Adipocyte (in vitro differentiated cells): ENCODE measurements at regions not wholly inside any gene's neighbourhood (a gene's known extent, or its start where the extent isn't known, plus 50 kb on each side); places are given as distances from the start of the nearest gene placed in this dataset.
A peak's percentile ranks its signal among the peaks of the same experiment; 100 is the strongest.

Source experiments
- DNase-seq: peaks from one replicate; pipeline ENCODE4 v3.0.0-alpha.2; 2015; ENCODE audit warnings: low read depth
- H3K27me3 ChIP-seq: replicated peaks from 2 replicates; pipeline ENCODE4 v1.7.0; 2013; ENCODE audit warnings: mild to moderate bottlenecking, low read length, moderate library complexity; ENCODE audit not compliant: control insufficient read depth, insufficient read depth
- H3K36me3 ChIP-seq: 2 replicates; pipeline ENCODE4 v1.7.0; 2013; ENCODE audit warnings: low read length, mild to moderate bottlenecking, moderate library complexity; ENCODE audit not compliant: control insufficient read depth, insufficient read depth, severe bottlenecking
- H3K4me1 ChIP-seq: 2 replicates; pipeline ENCODE4 v1.7.0; 2013; ENCODE audit warnings: mild to moderate bottlenecking, low read length, moderate library complexity; ENCODE audit not compliant: control insufficient read depth, insufficient read depth
- H3K4me3 ChIP-seq: 2 replicates; pipeline ENCODE4 v1.7.0; 2013; ENCODE audit warnings: mild to moderate bottlenecking, low read length, moderate library complexity
- H3K9ac ChIP-seq: 2 replicates; pipeline ENCODE4 v1.7.0; 2013; ENCODE audit warnings: mild to moderate bottlenecking, low read length, moderate library complexity
- H3K9me3 ChIP-seq: 2 replicates; pipeline ENCODE4 v1.7.0; 2013; ENCODE audit warnings: mild to moderate bottlenecking, low read length, moderate library complexity; ENCODE audit not compliant: control insufficient read depth

DNA sequence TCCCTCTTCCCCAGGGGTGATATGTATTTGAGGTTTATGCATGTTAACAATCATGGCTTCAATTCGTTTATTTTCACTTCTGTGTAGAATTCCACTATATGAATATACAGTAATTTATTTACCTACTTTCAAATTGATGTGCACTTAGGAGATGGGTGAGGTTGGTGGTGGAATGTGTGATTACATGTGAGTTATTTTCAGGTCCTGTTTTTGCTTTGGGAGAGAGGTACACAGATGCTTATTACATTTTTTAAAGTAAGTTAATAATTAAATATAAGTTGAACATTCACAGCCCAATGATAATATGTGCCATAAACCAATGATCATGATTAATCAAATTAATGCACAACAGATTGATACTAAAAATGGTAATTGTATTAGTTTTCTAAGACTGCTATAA, 79.5 kb downstream of the SPRY1 start:
- Histone ChIP-seq H3K9ac (no peak overlapping the region), H3K4me3 (no peak overlapping the region), H3K9me3 (no peaks in the 10 kb centered on the region), H3K4me1 (peaks cover 26% of the 10 kb centered on the region), H3K27me3 (no peaks in the 10 kb centered on the region), H3K36me3 (no peaks in the 10 kb centered on the region)
- no peak for DNase-seq

- no peaks in the 10 kb centered on the region for H3K36me3 ChIP-seq
- H3K4me3 ChIP-seq: no peak overlapping the region
- no peaks in the 10 kb centered on the region for H3K9me3 ChIP-seq
- no peak overlapping the region for H3K9ac ChIP-seq
- no peaks in the 10 kb centered on the region for H3K27me3 ChIP-seq
- H3K4me1 ChIP-seq: peaks cover 21% of the 10 kb centered on the region
- DNase-seq: no peak
These were observed 81.2 kb downstream of the SPRY1 start for GRCh38 chr4:123477711-123478209.

- Histone ChIP-seq H3K4me3 (no peak overlapping the region), H3K27me3 (no peaks in the 10 kb centered on the region), H3K4me1 (peaks cover 21% of the 10 kb centered on the region), H3K9ac (no peak overlapping the region), H3K9me3 (no peaks in the 10 kb centered on the region), H3K36me3 (no peaks in the 10 kb centered on the region)
- DNase-seq: peak; percentile 65
These were observed 82.3 kb downstream of the SPRY1 start for GRCh38 chr4:123478859-123479345.

- H3K9ac ChIP-seq: no peak overlapping the region
These were observed 83.3 kb downstream of the SPRY1 start for GRCh38 chr4:123479944-123480343.

DNA sequence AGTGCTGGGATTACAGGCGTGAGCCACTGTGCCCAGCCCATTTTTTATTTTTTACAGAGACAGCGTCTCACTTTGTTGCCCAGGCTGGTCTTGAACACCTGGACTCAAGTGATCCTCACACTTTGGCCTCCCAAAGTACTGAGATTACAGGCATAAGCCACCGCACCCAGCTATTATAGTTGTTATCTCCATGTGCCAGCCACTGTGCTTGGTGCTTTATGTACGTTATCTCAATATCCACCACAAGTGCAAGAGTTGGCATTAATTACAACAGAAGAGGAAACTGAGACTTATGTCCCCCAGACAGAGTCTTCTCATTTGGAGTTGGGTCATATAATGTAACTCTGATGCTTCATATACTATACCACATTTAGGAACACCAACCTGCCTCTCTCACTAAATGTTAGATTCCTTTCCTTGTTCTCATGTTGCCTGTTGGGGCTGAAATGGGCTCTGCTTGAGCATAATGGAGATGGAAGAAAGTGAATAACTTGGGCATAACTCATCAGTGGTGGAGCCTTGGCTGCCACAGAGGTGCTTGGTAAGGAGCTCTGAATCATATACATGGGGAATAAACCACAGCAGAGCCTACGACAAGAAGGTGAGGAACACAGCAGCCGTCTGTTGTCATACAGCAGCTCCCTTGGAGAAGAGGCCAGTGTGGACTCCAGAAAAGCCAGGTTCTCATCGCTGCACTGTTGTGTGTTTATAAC, 84.3 kb downstream of the SPRY1 start:
- DNase-seq: peak; percentile 36
- Histone ChIP-seq H3K9ac (no peak overlapping the region), H3K36me3 (no peaks in the 10 kb centered on the region)

More at GRCh38 chr4:123479944-123480343, 83.3 kb downstream of the SPRY1 start:
- H3K4me1 ChIP-seq: peaks cover 21% of the 10 kb centered on the region
- no peaks in the 10 kb centered on the region for H3K36me3 ChIP-seq
- H3K4me3 ChIP-seq: no peak overlapping the region
- peak; percentile 14 for DNase-seq
- H3K9me3 ChIP-seq: no peaks in the 10 kb centered on the region
- no peaks in the 10 kb centered on the region for H3K27me3 ChIP-seq

GRCh38 chr4:123481717-123482116, 85.1 kb downstream of the SPRY1 start:
- H3K4me1 ChIP-seq: peaks cover 21% of the 10 kb centered on the region
- DNase-seq: no peak
- H3K4me3 ChIP-seq: no peak overlapping the region
- no peaks in the 10 kb centered on the region for H3K9me3 ChIP-seq
- no peaks in the 10 kb centered on the region for H3K27me3 ChIP-seq
- H3K36me3 ChIP-seq: no peaks in the 10 kb centered on the region
- no peak overlapping the region for H3K9ac ChIP-seq

More for the DNA sequence above, 84.3 kb downstream of the SPRY1 start:
- H3K4me1 ChIP-seq: peaks cover 21% of the 10 kb centered on the region
- no peak overlapping the region for H3K4me3 ChIP-seq
- no peaks in the 10 kb centered on the region for H3K27me3 ChIP-seq
- H3K9me3 ChIP-seq: no peaks in the 10 kb centered on the region

DNA sequence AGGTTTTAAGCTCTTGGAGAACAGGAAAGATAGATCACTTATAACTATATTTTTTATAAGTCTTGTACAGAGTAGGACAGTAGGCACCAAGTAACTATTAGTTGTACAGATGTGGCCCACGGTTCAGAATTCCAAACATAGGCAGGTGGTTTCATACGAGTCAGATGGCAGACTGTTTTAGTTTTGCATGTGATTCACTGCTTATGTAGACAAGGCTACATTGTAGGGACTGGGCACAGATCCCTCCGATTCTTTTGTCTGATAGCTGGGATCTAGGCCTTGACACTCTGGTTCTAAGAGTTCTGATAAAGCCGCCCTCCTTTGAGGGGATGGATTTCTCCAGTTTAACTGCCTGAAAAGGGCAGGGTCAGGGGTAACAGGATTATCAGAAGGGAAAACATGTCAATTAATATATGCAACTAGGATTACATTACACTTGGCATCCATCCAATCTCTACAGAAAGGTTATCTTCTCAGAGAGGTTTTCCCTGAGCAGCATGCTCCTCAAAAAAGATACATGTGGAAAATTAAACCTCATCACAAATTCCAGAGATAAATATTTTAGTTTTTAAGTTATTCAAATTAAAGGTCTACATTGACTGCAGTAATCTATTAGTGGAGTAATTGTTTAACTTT, 87.8 kb downstream of the SPRY1 start:
- H3K27me3 ChIP-seq: no peaks in the 10 kb centered on the region
- DNase-seq: no peak
- H3K9me3 ChIP-seq: no peaks in the 10 kb centered on the region
- no peak overlapping the region for H3K4me3 ChIP-seq
- peaks cover 9% of the 10 kb centered on the region for H3K4me1 ChIP-seq
- no peak overlapping the region for H3K9ac ChIP-seq
- H3K36me3 ChIP-seq: no peaks in the 10 kb centered on the region

GRCh38 chr4:123485601-123486000, 89.0 kb downstream of the SPRY1 start:
- no peak for DNase-seq
- H3K36me3 ChIP-seq: no peaks in the 10 kb centered on the region

DNA sequence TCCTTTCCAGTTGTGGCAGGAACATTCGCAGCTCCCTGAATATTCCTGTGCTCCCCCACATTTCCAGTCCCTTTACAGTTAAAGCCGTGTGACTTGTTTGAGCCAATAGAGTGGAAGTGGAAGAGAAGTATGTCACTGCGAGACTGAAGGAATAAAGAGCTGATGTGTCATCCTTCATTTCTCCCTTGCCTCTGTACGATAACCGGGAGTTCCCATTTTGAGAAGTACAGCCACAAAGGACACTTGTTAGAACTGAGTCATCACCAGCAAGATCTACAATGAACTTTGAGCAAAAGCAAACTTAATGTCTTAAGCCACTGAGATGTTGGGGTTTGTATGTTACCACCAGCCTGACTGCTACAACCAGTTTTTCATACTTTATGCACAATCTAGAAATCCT, 92.3 kb downstream of the SPRY1 start:
- Histone ChIP-seq H3K9me3 (no peaks in the 10 kb centered on the region), H3K27me3 (no peaks in the 10 kb centered on the region), H3K9ac (no peak overlapping the region), H3K4me1 (peaks cover 3% of the 10 kb centered on the region), H3K4me3 (no peak overlapping the region), H3K36me3 (no peaks in the 10 kb centered on the region)
- peak; percentile 52 for DNase-seq

More at GRCh38 chr4:123485601-123486000, 89.0 kb downstream of the SPRY1 start:
- H3K4me1 ChIP-seq: peaks cover 3% of the 10 kb centered on the region
- no peaks in the 10 kb centered on the region for H3K9me3 ChIP-seq
- no peak overlapping the region for H3K4me3 ChIP-seq
- H3K27me3 ChIP-seq: no peaks in the 10 kb centered on the region
- H3K9ac ChIP-seq: no peak overlapping the region

DNA sequence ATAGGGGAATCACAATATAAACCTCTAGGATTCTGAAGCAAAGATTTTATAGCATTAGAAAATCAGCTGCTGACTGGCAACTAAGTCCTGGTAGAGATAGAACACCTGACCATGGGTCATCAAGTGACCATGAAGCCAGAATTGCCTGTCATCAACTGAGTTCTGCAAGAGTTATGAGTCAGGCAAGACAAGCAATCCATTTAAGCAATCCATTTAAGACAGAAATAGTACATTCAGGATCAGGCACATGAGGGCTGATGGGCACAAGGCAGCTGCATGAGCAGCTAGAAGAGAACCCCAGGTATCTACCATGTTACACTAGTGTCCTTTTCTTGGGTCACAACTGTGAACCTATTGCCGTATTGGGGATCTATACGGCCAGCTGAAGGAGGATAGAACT, 98.9 kb downstream of the SPRY1 start:
- DNase-seq: no peak
- Histone ChIP-seq H3K36me3 (no peaks in the 10 kb centered on the region), H3K9me3 (peaks cover 10% of the 10 kb centered on the region), H3K4me1 (peaks cover 29% of the 10 kb centered on the region), H3K4me3 (no peak overlapping the region), H3K27me3 (no peaks in the 10 kb centered on the region), H3K9ac (peak overlapping the region; percentile 4)

DNA sequence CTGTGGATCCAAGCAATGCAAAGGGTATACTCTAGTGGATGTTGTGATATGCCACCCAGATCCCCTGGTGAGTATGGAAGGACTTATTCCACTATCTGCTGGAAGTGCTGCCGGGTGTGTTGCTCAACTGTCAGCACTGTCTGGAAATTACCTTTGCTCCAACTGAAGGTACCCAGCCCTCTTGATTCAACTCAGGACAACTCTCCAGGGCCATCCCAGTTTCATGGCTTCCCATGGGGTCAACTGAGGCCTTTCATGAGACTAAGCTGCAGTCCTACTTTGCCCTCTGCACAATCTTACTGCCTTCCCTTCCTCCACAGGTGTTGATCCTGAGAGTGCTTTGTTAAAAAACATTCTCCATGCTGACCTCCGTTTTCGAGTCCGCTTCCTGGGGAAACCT, 99.8 kb downstream of the SPRY1 start:
- Histone ChIP-seq H3K9me3 (peaks cover 10% of the 10 kb centered on the region), H3K36me3 (no peaks in the 10 kb centered on the region), H3K27me3 (no peaks in the 10 kb centered on the region), H3K9ac (no peak overlapping the region), H3K4me3 (no peak overlapping the region), H3K4me1 (peaks cover 29% of the 10 kb centered on the region)
- no peak for DNase-seq
